ENCODE measurements at regions not wholly inside any gene's neighbourhood (a gene's known extent, or its start where the extent isn't known, plus 50 kb on each side); places are given as distances from the start of the nearest gene placed in this dataset.

- no peak for TF ChIP-seq POLR2AphosphoS5 (IDR thresholded peaks at IDR 0.05; ENCODE audit: low read depth, low read length)
- no peak for TF ChIP-seq JUND (IDR thresholded peaks at IDR 0.05)
Measured at GRCh38 chr5:102018279-102018678, 277.8 kb downstream of the SLCO4C1 start (continued).

GRCh38 chr5:102014371-102014770 is 281.7 kb downstream of the SLCO4C1 start:
- no peaks in the 10 kb centered on the region for H3F3A ChIP-seq (replicated peaks; ENCODE audit: insufficient read depth)
- WGBS (ENCODE audit: low lambda C conversion rate), result 53% methylated on average over 1 of the region's 1 CpG
- no peaks in the 10 kb centered on the region for H3K4me1 ChIP-seq (ENCODE audit: control insufficient read depth in 1 of 2, insufficient read depth in 2 of 2, low read depth in 1 of 2, low read length in 1 of 2)
- ChIA-PET POLR2A (no interaction called here), CTCF (interaction anchor here (0.8 kb wide), 1 partner anchor 72 kb away, joined by 3 read pairs; no protein-coding TSS in a partner anchor)
- no peaks in the 10 kb centered on the region for H3K9me2 ChIP-seq
- no peaks in the 10 kb centered on the region for H4K20me1 ChIP-seq (ENCODE audit: insufficient read depth)
- H3K9ac ChIP-seq, result no peak overlapping the region
- H3K27ac ChIP-seq (ENCODE audit: low read depth in 2 of 2, low read length in 1 of 2), result no peak overlapping the region
- no peaks in the 10 kb centered on the region for H3K36me3 ChIP-seq (replicated peaks in 1 of 2; ENCODE audit: control insufficient read depth in 1 of 2, insufficient read depth in 2 of 2, low read length in 1 of 2)
- DNase-seq, result no peak
- no peaks in the 10 kb centered on the region for H3K9me3 ChIP-seq
- TF ChIP-seq, protein P1, sequence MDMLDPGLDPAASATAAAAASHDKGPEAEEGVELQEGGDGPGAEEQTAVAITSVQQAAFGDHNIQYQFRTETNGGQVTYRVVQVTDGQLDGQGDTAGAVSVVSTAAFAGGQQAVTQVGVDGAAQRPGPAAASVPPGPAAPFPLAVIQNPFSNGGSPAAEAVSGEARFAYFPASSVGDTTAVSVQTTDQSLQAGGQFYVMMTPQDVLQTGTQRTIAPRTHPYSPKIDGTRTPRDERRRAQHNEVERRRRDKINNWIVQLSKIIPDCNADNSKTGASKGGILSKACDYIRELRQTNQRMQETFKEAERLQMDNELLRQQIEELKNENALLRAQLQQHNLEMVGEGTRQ (IDR thresholded peaks at IDR 0.05; ENCODE audit: borderline replicate concordance, low read depth, low read length), result no peak
- H3K4me2 ChIP-seq, result no peak overlapping the region
- H3K4me3 ChIP-seq (ENCODE audit: low read depth in 2 of 2, low read length in 1 of 2), result no peak overlapping the region
- H2AFZ ChIP-seq (ENCODE audit: low read depth), result no peak overlapping the region
- H3K79me2 ChIP-seq (ENCODE audit: insufficient read depth), result no peaks in the 10 kb centered on the region
- no peaks in the 10 kb centered on the region for H3K27me3 ChIP-seq (ENCODE audit: insufficient read depth)

- no peaks in the 10 kb centered on the region for H3K79me2 ChIP-seq (ENCODE audit: insufficient read depth)
- no peaks in the 10 kb centered on the region for H3F3A ChIP-seq (replicated peaks; ENCODE audit: insufficient read depth)
- CTCF ChIA-PET, result no interaction called here
- no peak overlapping the region for H3K9ac ChIP-seq
- H4K20me1 ChIP-seq (ENCODE audit: insufficient read depth), result no peaks in the 10 kb centered on the region
- no peaks in the 10 kb centered on the region for H3K9me2 ChIP-seq
- H3K4me3 ChIP-seq (ENCODE audit: low read depth in 2 of 2, low read length in 1 of 2), result no peak overlapping the region
- POLR2A ChIA-PET, result no interaction called here
- H3K36me3 ChIP-seq (replicated peaks in 1 of 2; ENCODE audit: control insufficient read depth in 1 of 2, insufficient read depth in 2 of 2, low read length in 1 of 2), result no peaks in the 10 kb centered on the region
- H3K27me3 ChIP-seq (ENCODE audit: insufficient read depth), result no peaks in the 10 kb centered on the region
- TF ChIP-seq JUND (IDR thresholded peaks at IDR 0.05), result no peak
- TF ChIP-seq EP300 (IDR thresholded peaks at IDR 0.05; ENCODE audit: borderline replicate concordance in 1 of 2, low read depth in 1 of 2, low read length in 1 of 2), result no peak
- TF ChIP-seq SIN3A (IDR thresholded peaks at IDR 0.05; ENCODE audit: borderline replicate concordance, low read depth, low read length), result no peak
- TF ChIP-seq RCOR1 (IDR thresholded peaks at IDR 0.05; ENCODE audit: low read length), result no peak
- no peak for TF ChIP-seq TCF12 (IDR thresholded peaks at IDR 0.05)
- H3K4me2 ChIP-seq, result no peak overlapping the region
- H3K27ac ChIP-seq (ENCODE audit: low read depth in 2 of 2, low read length in 1 of 2), result no peak overlapping the region
- no peaks in the 10 kb centered on the region for H3K4me1 ChIP-seq (ENCODE audit: control insufficient read depth in 1 of 2, insufficient read depth in 2 of 2, low read depth in 1 of 2, low read length in 1 of 2)
- DNase-seq, result no peak
- no peak overlapping the region for H2AFZ ChIP-seq (ENCODE audit: low read depth)
- no peaks in the 10 kb centered on the region for H3K9me3 ChIP-seq
Measured at GRCh38 chr5:102010644-102011043, 285.4 kb downstream of the SLCO4C1 start.

DNA sequence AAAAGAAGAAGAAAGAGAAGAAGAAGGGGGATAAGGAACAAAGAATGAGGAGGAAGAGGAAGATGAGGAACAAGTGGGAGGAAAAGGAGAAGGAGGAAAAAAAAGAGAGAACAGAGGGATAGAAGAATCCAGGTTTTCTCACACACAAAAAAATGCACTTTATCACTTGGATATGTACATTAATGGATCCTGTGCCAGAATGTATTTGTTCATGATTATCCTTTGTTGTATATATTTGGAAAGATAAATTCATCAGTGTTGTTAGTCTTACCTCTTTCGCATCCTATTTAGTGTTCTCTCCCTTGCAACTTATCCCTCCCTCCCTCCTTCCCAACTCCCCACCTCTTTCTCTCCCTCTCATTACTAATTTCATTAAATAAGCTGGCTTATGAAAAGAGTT is 298.8 kb downstream of the SLCO4C1 start:
- Histone ChIP-seq H3K36me3 (replicated peaks in 1 of 2; ENCODE audit: control insufficient read depth in 1 of 2, insufficient read depth in 2 of 2, low read length in 1 of 2) (no peaks in the 10 kb centered on the region), H3K4me3 (ENCODE audit: low read depth in 2 of 2, low read length in 1 of 2) (no peak overlapping the region), H3K9ac (no peak overlapping the region), H2AFZ (ENCODE audit: low read depth) (no peak overlapping the region), H3K4me1 (ENCODE audit: control insufficient read depth in 1 of 2, insufficient read depth in 2 of 2, low read depth in 1 of 2, low read length in 1 of 2) (no peaks in the 10 kb centered on the region), H3K27ac (ENCODE audit: low read depth in 2 of 2, low read length in 1 of 2) (no peak overlapping the region), H4K20me1 (ENCODE audit: insufficient read depth) (no peaks in the 10 kb centered on the region), H3K27me3 (ENCODE audit: insufficient read depth) (no peaks in the 10 kb centered on the region), H3K9me2 (no peaks in the 10 kb centered on the region), H3K4me2 (no peak overlapping the region), H3K9me3 (no peaks in the 10 kb centered on the region), H3K79me2 (ENCODE audit: insufficient read depth) (no peaks in the 10 kb centered on the region), H3F3A (replicated peaks; ENCODE audit: insufficient read depth) (no peaks in the 10 kb centered on the region)
- WGBS (ENCODE audit: low lambda C conversion rate), result 37% methylated on average over 1 of the region's 1 CpG
- CTCF ChIA-PET, result interaction anchor here (0.7 to 2.4 kb wide), 2 partner anchors 19 to 99 kb away, joined by 4 to 9 read pairs; no protein-coding TSS in a partner anchor
- no peak for DNase-seq
- POLR2A ChIA-PET, result no interaction called here
- TF ChIP-seq SMC3 (IDR thresholded peaks at IDR 0.05; ENCODE audit: low read depth, low read length), result no peak
- no peak for TF ChIP-seq TCF12 (IDR thresholded peaks at IDR 0.05)
- TF ChIP-seq IRF3 (IDR thresholded peaks at IDR 0.05; ENCODE audit: low read depth, low read length), result no peak
- no peak for TF ChIP-seq CHD2 (IDR thresholded peaks at IDR 0.05; ENCODE audit: low read length, partially characterized antibody)
- TF ChIP-seq, protein P2, sequence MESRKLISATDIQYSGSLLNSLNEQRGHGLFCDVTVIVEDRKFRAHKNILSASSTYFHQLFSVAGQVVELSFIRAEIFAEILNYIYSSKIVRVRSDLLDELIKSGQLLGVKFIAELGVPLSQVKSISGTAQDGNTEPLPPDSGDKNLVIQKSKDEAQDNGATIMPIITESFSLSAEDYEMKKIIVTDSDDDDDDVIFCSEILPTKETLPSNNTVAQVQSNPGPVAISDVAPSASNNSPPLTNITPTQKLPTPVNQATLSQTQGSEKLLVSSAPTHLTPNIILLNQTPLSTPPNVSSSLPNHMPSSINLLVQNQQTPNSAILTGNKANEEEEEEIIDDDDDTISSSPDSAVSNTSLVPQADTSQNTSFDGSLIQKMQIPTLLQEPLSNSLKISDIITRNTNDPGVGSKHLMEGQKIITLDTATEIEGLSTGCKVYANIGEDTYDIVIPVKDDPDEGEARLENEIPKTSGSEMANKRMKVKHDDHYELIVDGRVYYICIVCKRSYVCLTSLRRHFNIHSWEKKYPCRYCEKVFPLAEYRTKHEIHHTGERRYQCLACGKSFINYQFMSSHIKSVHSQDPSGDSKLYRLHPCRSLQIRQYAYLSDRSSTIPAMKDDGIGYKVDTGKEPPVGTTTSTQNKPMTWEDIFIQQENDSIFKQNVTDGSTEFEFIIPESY (IDR thresholded peaks at IDR 0.05; ENCODE audit: borderline replicate concordance, low read depth), result no peak
- TF ChIP-seq REST (IDR thresholded peaks at IDR 0.05; ENCODE audit: low read depth, low read length), result no peak
- no peak for TF ChIP-seq MXI1 (IDR thresholded peaks at IDR 0.05; ENCODE audit: low read depth, low read length)

All from SK-N-SH (cell line).